IPS-NIHi7 (cell line): ENCODE measurements at regions not wholly inside any gene's neighbourhood (a gene's known extent, or its start where the extent isn't known, plus 50 kb on each side); places are given as distances from the start of the nearest gene placed in this dataset.

Experiments
- DNase-seq: peaks from one replicate; pipeline ENCODE4 v3.0.0; 2012; ENCODE audit warnings: mixed read lengths; ENCODE audit errors: extremely low spot score

DNA sequence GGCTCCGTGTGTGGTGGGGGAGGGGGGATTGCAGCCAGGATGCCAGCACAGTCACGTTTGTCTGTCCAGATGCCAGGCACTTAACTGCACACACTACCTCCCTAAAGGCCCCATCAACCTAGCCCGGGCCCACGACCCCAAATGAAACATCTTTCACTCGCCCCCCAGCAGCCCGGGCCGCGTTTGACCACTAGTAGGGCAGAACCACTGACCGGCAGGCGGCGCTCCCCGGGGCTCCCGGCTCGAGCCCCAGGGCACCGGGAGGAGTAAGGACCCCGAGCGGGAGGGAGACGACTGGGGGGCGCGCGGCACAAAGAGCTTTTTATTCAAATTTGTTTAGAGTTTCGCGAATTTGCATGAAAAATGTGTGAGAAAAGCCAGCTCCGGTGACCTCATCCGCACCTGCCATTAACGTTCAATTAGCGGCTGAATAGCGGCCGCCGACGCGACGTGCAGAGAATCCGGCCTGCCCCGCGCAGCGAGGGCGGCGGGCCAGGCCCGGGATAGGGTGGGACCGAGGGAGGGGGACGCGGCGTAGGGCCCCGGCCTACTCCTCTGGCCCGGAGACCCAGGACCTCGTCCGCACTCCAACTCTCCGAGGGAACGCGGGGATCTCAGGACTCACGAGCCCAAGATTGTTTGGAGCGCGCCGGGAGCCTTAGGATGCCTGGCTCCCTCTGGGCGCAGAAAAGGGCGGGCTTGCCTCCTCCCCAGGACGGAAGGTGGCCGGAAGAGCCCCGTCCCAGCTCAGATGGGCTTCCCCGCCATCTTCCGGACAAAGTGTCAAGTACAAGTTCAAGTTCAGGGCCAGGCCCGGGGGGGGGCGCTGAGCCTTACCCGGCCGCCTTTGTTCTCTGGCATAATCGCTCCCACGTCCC, 64.9 kb upstream of the POLG start:
- DNase-seq, result peak; percentile 65

GRCh38 chr15:89398896-89399237, 64.2 kb upstream of the POLG start:
- no peak for DNase-seq

- DNase-seq, result no peak
Measured at GRCh38 chr15:89397653-89398023, 63.0 kb upstream of the POLG start.

DNA sequence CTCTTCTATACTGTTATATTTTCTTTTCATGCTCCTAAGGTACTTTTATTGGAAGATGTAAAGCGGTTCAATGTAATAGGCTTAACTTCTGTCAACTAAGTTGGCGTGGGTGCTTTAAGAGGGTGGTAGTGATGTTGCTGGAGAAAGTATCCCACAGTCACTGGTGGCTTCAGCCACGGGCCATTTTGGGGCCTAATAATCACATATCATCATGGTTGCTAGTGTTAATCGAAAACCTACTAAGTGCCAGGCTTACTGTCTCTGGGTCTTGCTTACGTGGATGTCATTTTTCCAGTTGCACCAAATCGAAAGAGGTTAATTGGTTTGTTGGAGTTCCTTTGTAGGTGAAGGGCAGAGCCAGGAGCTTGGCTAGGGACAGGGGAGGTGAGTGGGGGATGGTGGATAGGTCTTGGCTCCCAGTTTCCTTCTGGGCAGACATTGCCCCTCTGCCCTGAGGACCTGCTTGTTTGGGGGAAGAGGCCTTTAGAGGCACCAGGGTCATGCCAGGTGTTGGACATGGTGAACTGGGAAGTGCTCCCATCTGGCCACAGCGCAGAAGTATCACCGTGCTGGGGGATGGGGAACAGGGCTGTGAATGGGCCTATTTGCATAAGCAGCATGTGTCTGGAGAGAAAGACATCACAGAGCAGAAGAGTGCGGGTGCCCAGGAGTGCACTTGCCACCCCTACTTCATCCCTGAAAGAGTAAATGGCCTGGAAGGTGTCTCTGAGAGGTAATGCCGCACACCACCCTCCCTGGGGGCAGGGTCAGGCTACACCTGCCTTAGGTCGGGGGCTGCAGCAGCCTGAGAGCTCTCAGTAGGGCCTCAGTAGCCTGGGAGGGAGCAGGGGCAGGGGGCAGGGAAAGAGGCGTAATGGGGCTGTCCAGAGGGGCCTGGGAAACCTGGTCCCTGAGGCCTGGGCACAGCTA, 62.4 kb upstream of the POLG start:
- peak; percentile 59 for DNase-seq

GRCh38 chr15:89395996-89396395, 61.4 kb upstream of the POLG start:
- DNase-seq, result no peak

DNA sequence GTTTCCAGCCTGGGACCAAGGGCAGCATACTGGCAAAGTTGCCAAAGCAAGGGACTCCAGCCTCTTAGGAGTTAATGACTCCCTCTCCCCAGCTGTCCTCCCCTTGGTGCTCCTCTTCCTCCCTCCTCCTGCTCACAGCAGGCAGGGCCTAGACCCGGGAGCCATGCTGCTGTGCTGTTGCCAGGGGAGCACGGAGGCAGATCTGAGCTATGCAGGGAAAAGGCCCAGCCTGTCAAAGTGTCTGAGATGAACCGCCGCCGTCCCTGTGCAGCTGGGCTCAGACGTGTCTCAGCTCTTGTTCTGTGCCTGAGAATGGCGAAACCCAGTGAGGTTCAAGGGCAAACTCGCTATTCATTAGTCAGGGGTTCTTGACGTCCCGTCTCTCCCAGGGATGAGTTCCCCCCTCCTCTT, 60.8 kb upstream of the POLG start:
- DNase-seq, result no peak

DNA sequence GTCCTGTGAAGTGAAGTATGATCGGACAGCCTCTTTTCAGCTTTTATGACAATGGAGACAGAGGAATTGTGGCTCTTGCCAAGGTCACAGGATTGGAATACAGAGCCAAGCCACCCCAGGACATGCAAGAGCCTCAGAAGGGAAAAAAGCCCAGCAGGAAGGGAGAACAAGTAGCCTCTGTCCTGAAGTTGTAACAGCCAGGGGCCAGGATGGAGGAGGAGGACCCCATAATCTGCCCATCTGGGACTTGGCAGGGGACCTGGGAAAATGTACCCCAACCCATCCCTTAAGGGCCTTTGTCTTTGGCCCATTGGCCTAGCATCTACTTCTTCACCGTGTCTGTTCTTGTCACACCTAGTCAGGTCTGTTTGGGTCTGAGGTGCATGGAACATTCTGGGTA, 60.4 kb upstream of the POLG start:
- DNase-seq, result no peak

DNA sequence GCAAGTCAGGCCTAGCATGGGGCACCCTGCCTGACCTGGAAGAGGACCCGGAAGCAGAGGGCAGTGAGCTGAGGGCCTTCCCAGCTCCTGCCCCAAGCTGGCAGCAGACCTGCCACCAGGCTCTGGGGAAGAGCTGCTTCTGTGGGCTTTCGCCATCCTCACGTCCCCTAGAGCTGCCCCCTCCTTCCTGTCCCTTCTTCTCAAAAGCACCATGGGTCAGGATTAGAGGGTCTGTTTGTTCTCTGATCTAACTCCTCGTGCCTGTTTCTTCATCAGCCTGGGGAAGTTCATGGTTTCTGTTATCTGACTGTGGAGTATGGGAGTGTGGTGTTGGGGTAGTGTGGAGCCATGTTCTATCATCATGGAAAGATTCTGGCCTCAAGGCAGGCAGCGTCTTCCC, 58.4 kb upstream of the POLG start:
- no peak for DNase-seq

DNA sequence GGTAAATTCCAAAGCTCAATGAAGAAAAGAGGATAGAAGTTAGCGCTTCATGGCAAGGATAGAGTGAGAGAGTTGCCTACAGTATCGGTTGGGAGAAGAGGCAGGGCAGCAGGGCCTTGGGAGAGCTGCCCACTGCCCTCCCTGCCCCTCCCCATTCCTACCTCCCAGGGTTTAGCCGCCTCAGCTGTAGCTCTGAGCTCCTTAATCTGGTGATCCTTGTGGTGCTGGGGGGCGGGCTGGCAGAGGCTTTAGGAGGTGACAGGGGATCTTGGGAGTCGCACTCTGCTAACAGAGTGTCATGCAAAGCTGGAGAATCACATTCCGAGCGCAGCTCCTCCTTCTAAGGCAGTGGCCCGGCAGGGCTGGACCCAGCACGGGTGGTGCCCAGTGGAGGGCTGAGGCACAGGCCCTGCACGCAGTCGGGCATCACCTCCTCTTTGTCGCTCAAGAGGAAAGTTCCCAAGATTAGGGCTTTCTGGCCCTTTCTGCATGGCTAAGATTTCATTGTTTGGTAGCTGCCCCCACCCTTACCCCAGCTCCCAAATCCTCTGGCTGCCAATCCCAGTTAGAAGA, 57.1 kb upstream of the POLG start:
- DNase-seq, result no peak

DNA sequence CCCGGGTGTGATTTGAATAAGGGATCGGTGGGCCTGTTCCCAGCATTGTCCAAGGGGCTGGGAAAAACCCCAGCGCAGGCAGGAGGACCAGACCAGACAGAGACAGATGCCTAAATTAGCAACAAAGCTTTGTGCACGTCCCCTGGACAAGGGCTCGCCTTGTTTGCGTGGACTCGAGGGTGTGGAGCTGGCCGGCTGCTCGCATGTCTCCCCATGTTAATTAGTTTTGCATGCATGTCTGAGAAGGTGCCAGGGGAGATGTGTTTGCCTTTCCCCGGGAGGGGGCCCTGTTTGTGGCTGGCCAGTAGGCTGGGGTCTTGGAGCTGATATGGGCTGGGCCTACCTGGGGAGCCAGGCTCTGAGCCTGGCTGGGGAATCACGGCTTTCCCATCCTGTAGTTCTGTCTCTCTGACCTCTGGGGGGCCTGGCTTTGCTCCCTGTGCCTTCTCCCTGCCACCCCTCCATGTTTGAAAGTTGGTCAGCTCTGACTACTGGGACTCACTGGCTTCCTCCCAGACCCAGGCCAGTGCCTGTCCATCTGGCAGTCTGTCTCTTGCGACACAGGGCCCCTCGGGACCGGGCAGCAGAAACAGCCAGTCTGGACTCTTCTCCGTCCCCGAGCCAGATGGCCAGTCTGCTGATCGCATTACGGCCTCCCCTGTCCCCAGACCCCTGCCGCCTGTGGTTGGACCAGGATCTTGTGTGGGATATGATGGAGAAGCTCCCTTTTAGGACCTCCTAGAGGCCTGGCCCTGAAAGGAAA, 55.4 kb upstream of the POLG start:
- DNase-seq, result no peak

DNA sequence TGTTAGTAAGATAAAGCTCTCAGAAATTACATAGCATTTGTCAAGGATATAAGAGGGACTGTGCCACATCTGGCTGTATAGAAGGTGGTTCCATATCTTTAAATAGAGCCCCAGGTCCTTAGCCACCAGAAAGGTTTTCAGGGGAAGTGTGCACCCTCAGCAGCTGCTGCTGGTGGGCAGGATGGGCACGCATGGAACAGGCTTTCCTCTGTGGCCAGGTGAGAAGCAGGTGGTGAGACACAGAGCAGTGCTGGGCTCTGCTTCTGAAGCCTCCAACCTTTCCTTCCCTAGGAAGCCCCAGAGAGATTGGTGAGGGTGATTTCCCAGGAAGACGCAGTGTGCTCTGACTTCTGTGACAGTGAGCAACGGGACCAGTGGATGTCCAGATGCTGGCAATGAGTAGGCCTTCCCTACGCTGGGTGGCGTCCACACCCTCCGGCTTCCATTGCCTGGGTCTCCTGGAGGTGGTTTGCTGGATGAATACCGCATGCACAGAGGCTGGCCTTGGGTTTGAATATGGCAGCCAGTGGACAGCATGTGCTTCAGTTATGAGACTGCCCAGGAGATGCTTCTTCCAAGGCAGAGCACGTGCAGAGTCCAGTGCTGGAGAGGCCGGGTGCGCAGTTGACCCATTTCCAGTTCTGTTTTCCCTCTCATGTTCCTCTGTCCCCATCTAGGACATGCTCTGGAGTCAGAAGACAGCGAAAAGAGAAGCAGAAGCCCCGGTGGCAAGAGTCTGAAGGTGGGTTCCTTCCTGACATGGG, 52.7 kb upstream of the POLG start:
- DNase-seq, result no peak

DNA sequence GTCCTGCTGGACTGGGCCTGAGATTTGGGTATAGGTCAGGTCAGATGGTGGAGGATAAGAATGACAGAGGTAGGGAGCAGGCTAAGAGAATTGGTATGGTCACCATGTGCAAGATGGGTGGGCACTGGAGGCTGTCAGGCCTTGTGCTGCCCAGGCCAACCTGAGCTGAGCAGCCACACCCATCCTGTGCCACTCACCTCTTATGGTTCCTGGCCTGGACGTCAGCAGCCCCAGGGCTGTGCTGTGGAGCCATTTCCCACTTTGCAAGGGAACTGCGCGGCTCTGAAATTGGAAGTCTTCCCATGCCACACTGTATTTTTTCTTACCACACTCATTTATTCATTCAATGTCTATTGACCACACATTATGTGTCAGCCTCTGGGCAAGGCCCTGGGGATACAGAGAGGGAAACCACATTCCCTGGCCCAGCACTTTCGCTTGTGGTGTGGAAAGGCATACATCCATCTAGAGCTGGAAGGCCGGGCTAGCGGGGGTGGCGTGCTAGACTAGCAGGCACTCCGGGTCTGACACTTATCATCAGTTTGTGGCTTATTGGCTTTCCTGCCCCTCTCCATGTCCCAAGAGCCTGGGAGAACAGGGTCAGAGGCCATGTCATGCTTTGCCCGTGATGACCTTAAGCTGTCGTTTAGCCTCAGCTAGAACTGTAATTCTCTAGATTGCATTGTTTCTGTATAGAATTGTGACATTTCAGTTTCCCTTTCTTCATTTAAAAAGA, 51.1 kb upstream of the POLG start:
- DNase-seq, result no peak
